HG03025 (cell line): ENCODE measurements at regions not wholly inside any gene's neighbourhood (a gene's known extent, or its start where the extent isn't known, plus 50 kb on each side); places are given as distances from the start of the nearest gene placed in this dataset.
"Not testable (repeated sequence)": the region's sequence is repeated elsewhere in the genome, so short reads cannot be mapped to it uniquely, and the experiment has no call there.

Experiments
- ATAC-seq: cut with Tn5 transposase; IDR thresholded peaks from one replicate; pipeline ENCODE4 v1.9.1; 2021; ENCODE audit warnings: mild to moderate bottlenecking, moderate library complexity; ENCODE audit not compliant: unreplicated experiment, low FRiP score

DNA sequence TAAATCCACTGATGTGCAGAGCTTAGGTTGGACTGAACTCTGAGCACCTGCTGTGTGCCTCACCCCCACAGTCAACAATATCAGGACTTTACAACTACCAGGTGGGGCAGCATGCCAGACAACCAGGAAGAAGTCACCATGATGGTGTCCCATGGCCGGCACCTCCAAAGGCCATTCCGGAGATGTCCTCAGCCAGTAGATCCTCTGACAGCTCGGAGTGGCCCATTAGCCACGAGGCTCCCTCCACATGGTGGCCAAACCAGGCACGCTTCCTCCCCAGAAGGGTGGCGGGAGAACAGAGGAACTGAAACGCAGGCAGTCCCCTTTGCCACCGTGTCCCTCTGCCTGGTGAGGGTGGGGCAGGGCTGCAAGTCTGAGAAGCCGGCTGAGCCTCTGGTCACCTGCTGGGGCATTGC lies 390.0 kb downstream of the TNS3 start:
- no peak for ATAC-seq

DNA sequence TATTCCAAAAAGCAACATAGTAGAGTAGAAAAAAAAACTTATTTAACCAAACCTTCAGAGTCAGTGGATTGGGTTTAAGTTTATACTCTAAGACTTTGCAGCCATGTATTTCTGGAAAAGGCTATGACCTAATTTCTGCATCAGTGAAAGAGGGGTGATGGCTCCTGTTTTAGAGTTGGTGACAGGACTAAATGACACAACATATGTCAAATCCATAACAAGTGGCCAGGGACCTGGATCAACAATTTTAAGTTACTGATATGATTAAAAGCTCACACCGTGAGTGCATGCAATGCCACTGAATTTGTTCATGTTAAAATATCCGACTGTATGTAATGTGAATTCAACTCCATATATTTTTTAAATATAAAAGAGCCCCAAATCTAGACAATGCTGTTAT lies 390.6 kb downstream of the TNS3 start:
- ATAC-seq: no peak

DNA sequence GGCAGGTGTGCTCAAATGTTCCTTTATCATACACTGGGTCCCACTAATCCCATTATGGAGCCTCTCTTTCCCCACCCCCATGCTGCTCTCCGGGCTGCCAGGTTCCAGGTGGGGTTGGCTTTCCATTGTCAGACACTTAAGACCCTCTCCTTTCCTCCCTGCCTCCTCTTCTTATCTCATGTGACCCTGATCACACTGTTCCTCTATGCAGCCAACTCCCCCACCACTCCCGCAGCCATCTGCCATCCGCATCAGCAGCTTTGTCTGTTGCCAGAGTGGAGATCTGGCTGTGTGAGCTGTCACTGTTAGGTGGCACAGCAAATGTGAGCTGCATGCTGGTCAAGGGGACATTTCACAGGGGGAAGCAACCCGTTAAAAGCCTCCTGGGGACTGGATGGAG lies 391.4 kb downstream of the TNS3 start:
- no peak for ATAC-seq

DNA sequence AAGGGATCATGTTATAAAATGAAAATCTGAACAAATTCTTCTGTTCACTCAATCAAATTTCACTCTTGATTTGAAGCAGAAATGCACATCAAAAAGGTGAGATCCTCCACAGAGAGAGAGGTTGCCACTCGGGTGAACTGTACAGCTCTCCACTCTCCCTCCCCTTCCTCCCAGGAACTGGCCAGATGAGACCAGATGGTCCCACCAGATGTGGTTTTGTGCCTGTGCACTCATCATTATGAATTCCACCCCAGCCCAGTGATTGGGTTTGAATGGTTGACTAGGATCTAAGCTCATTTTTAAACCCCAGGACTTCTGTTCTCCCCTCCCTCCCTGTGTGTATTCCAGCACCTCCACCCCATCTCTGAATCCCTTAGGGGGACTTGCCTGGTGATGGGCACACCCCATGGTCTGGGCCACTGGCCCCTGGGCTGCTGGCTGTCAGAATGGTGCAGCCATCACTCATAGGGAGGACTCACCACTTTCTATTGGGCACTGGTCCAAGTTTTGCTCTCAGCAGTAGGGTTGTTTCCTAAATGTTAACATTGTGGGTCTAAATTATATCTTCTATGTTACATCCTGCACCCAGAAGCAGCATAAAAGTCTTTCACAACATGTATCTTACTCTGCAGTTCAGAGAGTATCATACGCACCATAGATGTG lies 393.1 kb downstream of the TNS3 start:
- no peak for ATAC-seq

DNA sequence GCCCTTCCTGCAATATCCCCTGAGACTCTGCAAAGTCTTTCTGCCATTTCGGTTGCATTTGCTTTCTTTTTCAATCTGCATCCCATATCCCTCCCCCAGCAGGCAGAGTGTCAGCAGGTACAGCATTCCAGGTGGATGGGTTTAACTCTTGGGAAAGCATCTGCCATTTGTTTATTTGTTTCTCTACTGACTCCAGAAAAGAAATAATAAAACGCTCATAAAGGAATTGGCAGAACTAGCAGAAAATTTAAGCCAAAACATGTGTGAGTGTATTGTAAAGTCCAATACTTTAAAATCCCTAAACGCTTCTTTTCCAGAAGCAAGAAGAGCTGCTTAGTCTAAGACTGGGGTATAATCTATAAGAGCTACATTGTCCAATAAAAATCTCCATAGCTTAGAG lies 393.8 kb downstream of the TNS3 start:
- no peak for ATAC-seq

DNA sequence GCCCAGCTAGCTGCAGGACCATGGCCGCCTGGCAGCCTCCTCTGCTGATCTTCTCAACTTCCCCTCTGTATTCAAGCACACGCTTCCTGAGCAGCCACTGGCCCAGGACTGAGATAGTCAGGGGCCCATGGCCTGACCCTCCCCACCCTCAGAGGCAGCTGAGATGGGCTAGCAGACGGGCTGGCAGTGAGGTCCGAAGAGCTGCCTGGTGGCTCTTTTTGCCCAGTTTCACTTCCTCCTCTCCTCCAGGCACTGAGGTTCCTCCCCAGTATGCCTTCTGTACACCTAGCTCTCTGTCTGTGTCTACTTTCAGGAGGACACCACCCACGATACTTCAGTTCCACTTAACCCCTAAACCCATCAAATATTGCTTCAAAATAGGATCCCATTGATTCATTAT lies 395.6 kb downstream of the TNS3 start:
- ATAC-seq: peak; percentile 93

DNA sequence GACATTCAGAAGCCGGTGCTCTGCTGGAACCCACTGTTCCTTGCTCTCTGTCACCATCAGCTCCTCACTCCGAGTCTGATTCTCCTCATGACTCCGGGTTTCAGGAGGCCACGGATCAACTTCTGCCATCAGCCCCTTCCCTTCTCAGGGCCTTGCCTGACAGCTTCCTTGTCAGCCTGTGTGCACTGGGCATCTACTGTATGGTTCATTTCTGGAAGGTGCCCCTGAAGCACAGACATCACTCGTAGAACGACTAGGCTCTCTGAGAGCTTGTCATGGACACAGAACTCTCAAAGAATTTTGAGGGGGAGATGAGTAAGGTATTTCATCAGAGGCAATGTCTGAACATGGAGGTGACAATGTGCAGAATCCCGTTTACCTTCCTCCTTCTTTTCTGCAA lies 396.1 kb downstream of the TNS3 start:
- no peak for ATAC-seq

DNA sequence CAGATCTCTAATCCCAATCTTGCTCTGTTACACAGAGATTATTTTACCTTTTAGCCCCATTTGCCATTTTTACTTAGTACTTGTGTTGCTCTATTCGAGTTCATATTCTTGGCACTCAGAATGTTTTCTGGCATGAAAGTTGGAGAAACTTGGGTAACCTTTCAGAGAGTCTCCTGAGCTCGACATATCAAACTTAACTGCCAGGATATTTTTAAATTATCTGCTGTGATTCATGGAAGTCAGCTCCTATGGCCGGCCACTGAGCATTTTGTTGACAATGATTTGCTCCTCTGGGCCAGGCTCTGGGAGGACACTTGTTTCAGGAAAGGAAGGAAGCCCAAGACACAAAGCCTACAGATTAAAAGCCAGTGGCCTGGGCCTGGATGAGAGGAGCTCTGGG lies 396.7 kb downstream of the TNS3 start:
- ATAC-seq: no peak

DNA sequence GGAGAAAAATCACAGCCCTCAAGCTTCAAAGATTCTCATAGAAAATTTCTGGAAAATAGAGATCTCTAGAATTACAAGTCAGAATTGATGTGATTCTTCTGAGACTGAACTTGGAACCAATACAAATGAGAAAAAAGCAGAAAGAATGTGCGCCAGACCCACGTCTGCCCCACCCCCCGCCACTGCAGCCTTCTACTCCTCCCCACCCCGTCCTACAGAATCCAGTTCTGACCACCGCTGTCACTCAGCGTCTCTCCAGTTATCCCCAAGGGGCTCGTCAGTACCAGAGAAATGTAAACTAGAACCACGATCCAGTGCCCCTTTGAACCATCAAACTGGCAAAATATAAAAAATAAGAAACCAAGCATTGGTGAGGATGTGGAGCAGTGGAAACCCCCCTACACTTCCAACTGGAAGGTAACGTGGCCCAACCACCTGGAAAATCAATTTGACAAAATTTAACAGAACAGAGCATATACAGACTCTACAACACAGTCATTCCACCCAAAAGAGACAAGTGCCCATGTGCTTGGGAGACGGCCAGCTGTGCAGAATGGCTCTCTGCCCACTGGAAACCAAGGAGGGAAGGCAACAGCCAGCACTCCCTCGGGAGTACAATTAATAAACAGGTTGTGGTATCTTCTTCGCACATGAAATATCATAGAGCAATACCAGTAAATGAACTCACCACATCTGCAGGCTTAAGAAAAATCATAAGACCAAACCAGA lies 397.9 kb downstream of the TNS3 start:
- no peak for ATAC-seq

DNA sequence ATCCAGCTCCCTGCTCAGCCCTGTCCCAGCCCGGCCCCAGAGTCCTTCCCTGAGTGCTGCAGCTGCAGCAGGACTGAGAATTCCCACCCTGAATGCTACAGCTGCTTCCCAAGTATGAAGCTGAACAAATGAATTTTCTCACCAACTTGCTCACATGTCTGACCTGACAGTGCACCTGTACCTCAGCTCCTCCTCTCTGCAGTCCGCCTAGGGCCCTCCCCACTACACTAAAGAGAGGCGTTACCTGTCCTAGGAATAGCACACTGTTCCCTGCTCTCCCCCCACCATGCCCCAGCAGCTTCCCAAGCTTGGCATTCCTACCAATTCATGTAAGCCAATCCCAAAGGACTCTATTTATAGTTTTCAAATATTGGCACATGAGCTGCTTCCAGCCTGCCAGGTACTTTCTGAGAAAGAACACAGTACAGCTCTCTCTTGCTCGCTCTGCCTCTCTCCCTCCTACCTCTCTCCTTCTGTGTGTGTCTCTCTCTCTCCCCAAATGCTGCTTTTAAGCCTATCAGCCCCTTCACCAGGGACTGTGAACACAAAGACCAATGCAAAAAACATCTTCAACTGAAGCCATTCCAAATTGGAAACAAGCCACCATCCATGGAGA lies 400.1 kb downstream of the TNS3 start:
- no peak for ATAC-seq

DNA sequence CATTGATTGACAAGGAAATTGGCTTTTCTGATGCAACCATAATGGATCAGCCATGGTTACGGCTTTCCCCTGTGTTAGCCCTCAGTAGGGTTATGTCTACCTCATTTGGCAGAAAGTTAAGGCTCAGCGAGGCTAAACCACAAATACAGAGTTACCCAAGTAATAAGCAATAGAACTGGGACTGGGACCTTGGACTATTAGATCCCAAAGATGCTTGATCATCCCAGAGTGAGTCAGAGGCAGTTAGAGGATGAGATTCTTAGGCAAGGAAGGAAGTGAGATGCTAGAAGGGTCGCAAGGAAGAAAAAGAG lies 401.4 kb downstream of the TNS3 start:
- ATAC-seq: no peak

DNA sequence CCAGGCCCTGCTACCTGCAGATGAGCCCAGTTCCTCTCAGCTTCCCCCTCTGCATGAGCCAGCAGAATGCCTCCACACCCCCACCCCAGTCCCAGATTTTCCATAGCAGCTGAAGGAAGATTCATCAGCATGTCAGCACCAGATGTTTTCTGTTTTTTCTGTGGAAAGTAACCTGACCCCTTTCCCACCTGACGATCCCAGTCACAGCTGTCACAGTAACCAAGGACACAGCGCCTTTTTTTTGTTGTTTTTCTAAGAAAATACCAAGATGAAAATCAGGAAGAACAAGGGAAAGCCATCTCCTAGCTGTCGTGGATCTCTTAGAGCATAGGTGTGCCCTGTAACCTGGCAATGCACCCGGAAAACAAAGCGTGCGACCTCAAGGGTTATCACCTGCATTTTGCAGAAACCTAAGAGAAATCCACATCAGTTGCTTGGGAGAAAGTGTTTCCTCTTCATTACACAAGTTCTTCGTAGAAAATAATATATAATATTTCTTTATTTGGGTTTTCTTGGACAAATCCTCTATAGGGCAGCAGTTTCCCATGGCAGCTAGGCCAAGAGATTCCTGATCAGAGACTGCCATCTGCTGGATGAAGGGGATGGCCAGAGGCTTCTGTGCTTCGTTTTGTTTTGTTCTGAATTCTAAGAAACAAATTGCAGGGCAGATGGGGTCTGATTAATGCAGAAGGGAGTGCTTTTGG lies 401.9 kb downstream of the TNS3 start:
- no peak for ATAC-seq

DNA sequence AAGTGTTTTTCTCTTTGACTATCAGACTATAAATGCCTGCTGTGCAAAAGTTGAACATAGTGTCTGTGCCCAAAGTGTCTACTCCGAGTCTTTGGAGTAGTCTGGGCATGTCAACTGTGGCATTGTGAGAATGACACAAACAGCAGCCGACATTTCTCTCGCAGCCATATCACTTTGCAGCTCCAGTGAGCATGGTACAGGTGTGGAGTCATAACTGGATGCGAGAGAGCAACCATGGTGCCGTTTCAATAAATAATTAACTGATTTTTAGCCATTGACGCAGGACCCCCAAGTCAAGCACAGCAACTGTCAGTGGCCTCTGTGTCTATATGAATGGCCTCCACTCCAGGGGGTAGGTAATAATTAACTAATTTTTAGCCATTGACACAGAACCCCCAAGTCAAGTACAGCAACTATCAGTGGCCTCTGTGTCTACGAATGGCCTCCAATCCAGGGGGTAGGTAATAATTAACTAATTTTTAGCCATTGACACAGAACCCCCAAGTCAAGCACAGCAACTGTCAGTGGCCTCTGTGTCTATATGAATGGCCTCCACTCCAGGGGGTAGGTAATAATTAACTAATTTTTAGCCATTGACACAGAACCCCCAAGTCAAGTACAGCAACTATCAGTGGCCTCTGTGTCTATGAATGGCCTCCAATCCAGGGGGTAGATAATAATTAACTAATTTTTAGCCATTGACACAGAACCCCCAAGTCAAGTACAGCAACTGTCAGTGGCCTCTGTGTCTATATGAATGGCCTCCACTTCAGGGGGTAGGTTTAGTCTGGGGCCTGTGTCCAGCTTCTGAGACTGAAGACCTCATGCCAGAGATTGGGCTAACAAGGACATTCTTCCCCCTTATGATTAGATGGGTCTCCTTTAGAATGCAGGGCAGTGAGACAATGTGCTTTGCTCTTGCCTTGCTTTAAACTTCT lies 409.0 kb downstream of the TNS3 start:
- ATAC-seq: not testable (repeated sequence)

DNA sequence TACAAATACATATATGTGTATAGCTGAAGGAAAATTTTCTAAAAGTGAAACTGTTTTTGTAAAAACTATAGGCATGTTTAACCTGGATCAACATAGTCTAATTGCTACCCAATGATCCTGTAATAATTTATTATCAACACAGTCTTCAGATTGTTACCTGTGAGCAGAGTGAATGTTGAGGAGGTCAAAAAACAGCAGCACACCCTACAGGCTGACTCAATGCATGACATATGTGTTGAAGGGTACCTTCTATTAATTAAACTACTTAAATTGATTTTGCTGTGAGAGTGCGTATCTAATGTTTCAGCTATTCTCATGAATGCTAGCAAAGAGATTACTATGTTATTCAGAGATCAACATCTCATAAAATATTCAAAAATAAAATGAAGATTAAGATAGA lies 411.4 kb downstream of the TNS3 start:
- no peak for ATAC-seq

DNA sequence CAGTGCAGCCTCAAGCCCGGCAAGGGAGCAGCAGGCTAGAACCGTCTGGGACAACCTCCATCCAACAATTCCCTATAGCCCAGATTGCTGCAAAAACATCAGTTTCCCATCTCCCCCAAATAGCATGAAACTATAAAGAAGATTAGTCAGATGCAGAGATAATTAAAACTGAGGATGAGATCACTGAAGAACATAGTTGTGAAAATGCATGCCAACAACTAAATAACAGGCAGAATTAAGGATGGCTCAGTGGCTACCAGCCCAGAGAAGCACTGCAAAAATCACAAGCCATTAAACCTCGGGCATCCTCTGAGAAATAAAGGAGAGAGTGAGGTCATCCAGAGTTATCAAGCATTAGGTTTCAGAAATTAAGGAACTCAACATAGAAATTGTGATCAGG lies 427.1 kb downstream of the TNS3 start:
- no peak for ATAC-seq

DNA sequence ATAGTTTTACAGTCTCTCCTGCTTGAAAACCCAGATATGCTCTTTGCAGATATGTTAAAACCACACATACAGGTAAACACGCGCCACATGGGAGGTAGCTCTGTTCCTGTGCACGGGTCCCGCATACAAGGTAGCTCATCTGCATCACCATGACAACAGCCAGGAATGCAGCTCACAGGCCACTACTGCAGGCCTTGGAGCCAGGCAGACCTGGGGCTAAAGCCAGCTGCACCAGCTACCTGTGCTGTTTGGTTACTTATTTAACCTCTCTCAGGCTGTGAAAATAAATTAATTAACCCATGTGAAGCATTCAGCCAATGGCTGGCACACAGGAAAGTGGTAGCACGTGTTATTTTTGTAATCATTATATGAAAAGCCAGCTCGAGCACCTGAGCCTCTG lies 428.3 kb downstream of the TNS3 start:
- no peak for ATAC-seq

DNA sequence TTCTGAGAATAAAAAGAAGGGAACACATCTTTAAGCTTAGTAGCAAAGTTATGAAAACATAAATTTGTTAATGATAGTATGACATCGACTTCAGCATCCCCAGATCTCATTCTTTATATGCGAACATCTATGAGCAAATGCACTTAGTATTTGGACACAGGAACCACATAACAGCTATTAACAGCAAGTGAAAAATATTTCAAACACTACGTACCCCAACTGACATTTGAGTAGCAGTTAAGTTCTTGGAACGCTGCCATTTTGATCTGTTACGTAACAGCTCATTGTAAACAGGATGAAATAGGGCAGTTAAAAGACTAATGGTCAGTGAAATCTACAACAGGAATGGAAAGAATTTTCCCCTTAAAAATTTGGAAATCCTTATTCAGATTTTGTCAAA lies 428.9 kb downstream of the TNS3 start:
- no peak for ATAC-seq

DNA sequence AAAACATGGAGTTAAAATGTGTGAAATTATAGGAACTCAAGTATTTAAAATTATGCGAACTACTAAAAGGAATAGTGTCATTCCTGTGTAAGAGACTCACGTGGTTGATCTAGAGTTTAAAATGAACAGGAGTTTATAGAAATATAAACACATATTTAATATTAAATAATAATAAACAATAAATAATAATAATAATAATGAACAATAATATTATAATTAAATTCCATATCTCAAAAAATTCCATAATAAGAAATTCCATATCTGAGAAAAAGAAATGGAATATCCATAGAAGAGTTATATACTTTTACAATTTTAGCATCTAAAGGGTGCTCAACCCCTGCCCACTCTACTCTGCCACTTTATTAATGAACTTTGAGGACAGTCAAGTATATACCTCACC lies 429.6 kb downstream of the TNS3 start:
- ATAC-seq: no peak

DNA sequence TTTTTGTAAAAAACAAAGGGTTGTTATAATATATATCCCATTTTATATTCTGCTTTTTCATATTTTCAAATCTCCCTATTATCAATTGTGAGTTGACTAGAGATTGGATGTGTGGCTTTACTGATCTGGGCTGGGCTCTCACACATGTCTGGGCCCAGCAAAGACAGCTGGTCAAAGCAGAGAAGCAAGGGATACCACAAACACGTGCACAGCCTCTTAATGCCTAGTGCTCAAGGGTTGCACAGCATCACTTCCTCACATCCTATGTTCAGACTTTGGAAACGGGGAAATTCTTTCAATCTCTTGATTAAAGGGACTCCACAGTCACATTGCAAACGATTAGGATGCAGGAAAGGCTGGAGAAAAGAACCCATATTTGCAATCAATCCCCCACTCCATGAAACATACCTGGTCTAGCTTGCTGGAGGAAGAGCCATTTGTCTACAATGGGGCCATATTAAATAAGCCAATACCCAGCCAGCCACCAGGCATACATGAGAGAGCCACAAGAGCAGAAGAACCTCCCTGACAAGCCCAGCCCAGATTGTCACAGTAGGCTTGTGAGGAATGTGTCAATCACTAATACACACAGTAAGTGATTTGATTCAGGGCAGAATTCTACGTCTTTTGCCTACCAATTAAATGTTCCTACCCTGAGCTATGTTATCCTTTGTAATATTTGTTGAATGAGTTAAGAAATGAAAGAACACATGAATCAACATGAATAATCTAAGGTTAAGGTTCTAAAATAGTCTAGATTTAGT lies 431.2 kb downstream of the TNS3 start:
- ATAC-seq: no peak

DNA sequence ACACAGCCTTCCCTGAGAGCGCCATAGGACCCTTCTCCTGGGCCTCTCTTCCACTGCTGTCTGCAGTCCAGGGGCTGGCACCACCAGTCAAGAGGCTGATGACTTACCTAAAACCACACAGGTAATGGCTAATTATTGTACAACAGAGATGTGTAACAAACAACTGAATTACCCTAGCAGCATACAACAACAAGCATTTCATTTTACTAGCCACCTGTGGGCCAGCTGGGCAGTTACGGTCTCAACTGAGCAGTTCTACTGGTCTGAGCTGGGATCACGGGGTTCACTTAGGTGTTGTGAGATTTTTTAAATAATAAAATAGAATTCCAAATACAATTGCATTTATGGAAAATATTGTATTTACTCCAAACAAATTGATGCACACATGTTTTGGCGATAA lies 431.9 kb downstream of the TNS3 start:
- ATAC-seq: no peak
